K562 (cell line): ENCODE measurements at regions not wholly inside any gene's neighbourhood (a gene's known extent, or its start where the extent isn't known, plus 50 kb on each side); places are given as distances from the start of the nearest gene placed in this dataset.

Experiments
- ATAC-seq: fragments of 200-7000 bp; cut with Tn5 transposase; 3 replicates; pipeline ENCODE4 v1.9.1; 2020; ENCODE audit warnings: moderate library complexity
- BruUV-seq: library from RNA; stranded (reverse); fragments of 400-500 nt; replicated peaks from 2 replicates; lab custom pipeline; 2021; lab: Mats Ljungman, UMichigan
- CTCF ChIA-PET: fragments of 300-600 bp; formaldehyde crosslinking; extraction: SDS; loops from one replicate; lab custom pipeline; 2021; ENCODE audit warnings: low intra/inter-chr PET ratio; lab: Yijun Ruan, JAX
- POLR2A ChIA-PET: fragments of 300-600, 350-650 bp; sonication (Branson Sonifier 250); formaldehyde crosslinking; extraction: SDS; loops from one replicate; lab custom pipeline; 2021; ENCODE audit warnings: antibody characterized with exemption, inconsistent platforms; lab: Yijun Ruan, JAX
- DNase-seq, 4 experiments: peaks; one replicate each; pipeline versions ENCODE4 v3.0.0 to v3.0.0-alpha.2; 2011 to 2018; ENCODE audit warnings: low spot score in 3 of 4, mixed read lengths in 3 of 4; ENCODE audit errors: extremely low read depth in 1 of 4
- FAIRE-seq: peaks from 2 replicates; lab custom pipeline; 2011; peaks lifted over from hg19 to GRCh38; lab: Jason Lieb, UNC
- H2AFZ ChIP-seq: 2 replicates; pipeline ENCODE4 v1.6.0; 2011; ENCODE audit warnings: low read depth, low read length, control low read depth, inconsistent platforms
- H3K27ac ChIP-seq: fragments of 200-600 bp; 3 replicates; pipeline ENCODE4 v1.8.0; 2011; ENCODE audit warnings: low read depth, mild to moderate bottlenecking, control low read depth, inconsistent platforms, low read length, moderate library complexity, mixed read lengths; ENCODE audit errors: extremely low read depth
- H3K27me3 ChIP-seq, 2 experiments: fragments of 300-600 bp in 1 of 2; 2 replicates in 1 of 2; 3 replicates in 1 of 2; pipeline versions ENCODE4 v1.6.0 to v1.8.0; 2011; ENCODE audit warnings: inconsistent platforms in 2 of 2, low read length in 2 of 2, mild to moderate bottlenecking in 1 of 2, mixed read lengths in 1 of 2, moderate library complexity in 1 of 2; ENCODE audit not compliant: control insufficient read depth in 2 of 2, insufficient read depth in 2 of 2
- H3K36me3 ChIP-seq: fragments of 300-600 bp; 3 replicates; pipeline ENCODE4 v1.8.0; 2011; ENCODE audit warnings: mild to moderate bottlenecking, low read length, inconsistent platforms; ENCODE audit not compliant: control insufficient read depth, insufficient read depth
- H3K4me1 ChIP-seq, 2 experiments: fragments of 200-600 bp in 1 of 2; replicated peaks in 1 of 2; 2 replicates in 1 of 2; 3 replicates in 1 of 2; pipeline versions ENCODE4 v1.5.1 to v1.8.0; 2011; ENCODE audit warnings: inconsistent platforms in 2 of 2, low read length in 2 of 2, mild to moderate bottlenecking in 1 of 2, mixed read lengths in 1 of 2, moderate library complexity in 1 of 2; ENCODE audit not compliant: control insufficient read depth in 2 of 2, insufficient read depth in 2 of 2
- H3K4me2 ChIP-seq: 2 replicates; pipeline ENCODE4 v1.6.1; 2011; ENCODE audit warnings: low read length, control low read depth, inconsistent platforms, mixed read lengths; ENCODE audit not compliant: insufficient read depth
- H3K4me3 ChIP-seq: fragments of 200-600 bp; sonication (generic), shearing (Covaris generic); 2 replicates; pipeline ENCODE4 v1.5.1; 2016; ENCODE audit warnings: control low read depth, inconsistent platforms
- H3K79me2 ChIP-seq: fragments of 200-600 bp; 3 replicates; pipeline ENCODE4 v1.8.0; 2011; ENCODE audit warnings: low read length, inconsistent platforms; ENCODE audit not compliant: control insufficient read depth, insufficient read depth
- H3K9ac ChIP-seq, 2 experiments: 2 replicates each; pipeline versions ENCODE4 v1.6.0 to v1.6.1; 2011; ENCODE audit warnings: low read depth in 2 of 2, low read length in 2 of 2, control low read depth in 1 of 2, inconsistent platforms in 1 of 2, mild to moderate bottlenecking in 1 of 2, mixed read lengths in 1 of 2; ENCODE audit not compliant: insufficient read depth in 1 of 2
- H3K9me1 ChIP-seq: one replicate; pipeline ENCODE4 v1.6.0; 2011; ENCODE audit warnings: inconsistent platforms, mild to moderate bottlenecking, low read length, moderate library complexity; ENCODE audit not compliant: control insufficient read depth, insufficient read depth
- H3K9me3 ChIP-seq: replicated peaks from 2 replicates; pipeline ENCODE4 v1.5.1; 2011; ENCODE audit warnings: low read depth, low read length, inconsistent platforms; ENCODE audit not compliant: control insufficient read depth, insufficient read depth
- H4K20me1 ChIP-seq: replicated peaks from 2 replicates; pipeline ENCODE4 v1.6.1; 2011; ENCODE audit warnings: low read length, inconsistent platforms, mixed read lengths; ENCODE audit not compliant: control insufficient read depth, insufficient read depth
- ARNT ChIP-seq, 2 experiments: fragments of 450-650 bp; IDR thresholded peaks; 2 replicates each; pipeline ENCODE4 v1.6.1; 2016; ENCODE audit warnings: mild to moderate bottlenecking in 1 of 2
- MEIS2 ChIP-seq: fragments of 450-650 bp; IDR thresholded peaks from 2 replicates; pipeline ENCODE4 v1.6.1; 2014; ENCODE audit warnings: mild to moderate bottlenecking; ENCODE audit not compliant: partially characterized antibody
- NBN ChIP-seq: fragments of 450-650 bp; IDR thresholded peaks from 2 replicates; pipeline ENCODE4 v1.6.1; 2016; ENCODE audit warnings: low read depth, mild to moderate bottlenecking
- NUFIP1 ChIP-seq: fragments of 450-650 bp; IDR thresholded peaks from 2 replicates; pipeline ENCODE4 v1.6.1; 2018; ENCODE audit not compliant: partially characterized antibody
- OTX1 ChIP-seq: fragments of 450-650 bp; formaldehyde crosslinking; IDR thresholded peaks from 2 replicates; pipeline ENCODE4 v1.4.0; 2022; ENCODE audit warnings: mild to moderate bottlenecking
- THRAP3 ChIP-seq: fragments of 450-650 bp; IDR thresholded peaks from 2 replicates; pipeline ENCODE4 v1.6.1; 2016; ENCODE audit warnings: mild to moderate bottlenecking, inconsistent platforms, borderline replicate concordance
- ZNF134 ChIP-seq: fragments of 250-450 bp; sonication (Bioruptor Pico); conservative IDR thresholded peaks from 2 replicates; pipeline ENCODE4 v1.4.0; 2020
- WGBS: fragments of 100-300 bp; shearing (Covaris generic); methylation state at CpG from one replicate; pipeline ENCODE4 v1.1.6; 2016; ENCODE audit warnings: low coverage, mixed read lengths; ENCODE audit not compliant: insufficient coverage; ENCODE audit errors: missing lambda C conversion rate; 5-methylcytosine and 5-hydroxymethylcytosine counted together
- in situ Hi-C: fragments of 300-500 bp; cut with MboI; formaldehyde crosslinking; loops from 4 replicates; pipeline ENCODE4 v1.15.0; 2018; ENCODE audit warnings: inconsistent platforms, mixed read lengths
- intact Hi-C: fragments of 100-400 bp; cut with micrococcal nuclease; formaldehyde crosslinking; loops from 2 replicates; pipeline ENCODE4 v1.14.2; 2022
- TF ChIP-seq, protein P1 (sequence below): fragments of 450-650 bp; IDR thresholded peaks from 2 replicates; pipeline ENCODE4 v1.7.1; 2018; ENCODE audit warnings: mild to moderate bottlenecking, low read depth; ENCODE audit not compliant: partially characterized antibody
- TF ChIP-seq, protein P2 (sequence below), 3 experiments: fragments of 200-800 bp in 1 of 3; fragments of 250-450 bp in 1 of 3; fragments of 450-650 bp in 1 of 3; sonication (Bioruptor Pico) in 1 of 3; sonication (Bioruptor generic) in 1 of 3; formaldehyde crosslinking in 1 of 3; IDR thresholded peaks; 2 replicates each; pipeline versions ENCODE4 v1.6.1 to v1.8.0; 2016 to 2022; ENCODE audit warnings: mild to moderate bottlenecking in 2 of 3, missing genetic modification characterization in 2 of 3, missing compliant biosample characterization in 1 of 3, moderate library complexity in 1 of 3
- TF ChIP-seq, protein P3 (sequence below): fragments of 250-450 bp; sonication (Bioruptor Pico); IDR thresholded peaks from 2 replicates; pipeline ENCODE4 v1.4.0; 2020; ENCODE audit warnings: mild to moderate bottlenecking, moderate library complexity, borderline replicate concordance

DNA sequence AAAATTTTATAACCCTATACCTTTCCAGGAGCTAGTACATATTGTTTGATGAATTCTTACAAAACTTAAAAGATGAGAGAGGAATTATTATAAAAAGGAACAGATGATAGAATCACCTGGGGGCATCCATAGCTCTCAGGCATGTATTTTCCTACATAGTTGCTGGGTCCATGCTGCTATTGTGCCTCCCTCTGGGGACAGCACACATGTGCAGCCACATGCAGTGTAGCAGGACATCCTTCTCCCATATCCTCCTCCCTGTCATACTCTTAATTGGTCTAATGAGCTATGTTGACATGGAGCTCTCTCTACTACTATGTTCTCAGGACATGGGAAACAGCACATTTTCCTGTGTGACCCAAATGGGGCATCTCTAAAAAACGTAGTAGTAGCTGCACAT, 898.2 kb upstream of the MAP3K7 start (continued):
- TF ChIP-seq, protein P1, sequence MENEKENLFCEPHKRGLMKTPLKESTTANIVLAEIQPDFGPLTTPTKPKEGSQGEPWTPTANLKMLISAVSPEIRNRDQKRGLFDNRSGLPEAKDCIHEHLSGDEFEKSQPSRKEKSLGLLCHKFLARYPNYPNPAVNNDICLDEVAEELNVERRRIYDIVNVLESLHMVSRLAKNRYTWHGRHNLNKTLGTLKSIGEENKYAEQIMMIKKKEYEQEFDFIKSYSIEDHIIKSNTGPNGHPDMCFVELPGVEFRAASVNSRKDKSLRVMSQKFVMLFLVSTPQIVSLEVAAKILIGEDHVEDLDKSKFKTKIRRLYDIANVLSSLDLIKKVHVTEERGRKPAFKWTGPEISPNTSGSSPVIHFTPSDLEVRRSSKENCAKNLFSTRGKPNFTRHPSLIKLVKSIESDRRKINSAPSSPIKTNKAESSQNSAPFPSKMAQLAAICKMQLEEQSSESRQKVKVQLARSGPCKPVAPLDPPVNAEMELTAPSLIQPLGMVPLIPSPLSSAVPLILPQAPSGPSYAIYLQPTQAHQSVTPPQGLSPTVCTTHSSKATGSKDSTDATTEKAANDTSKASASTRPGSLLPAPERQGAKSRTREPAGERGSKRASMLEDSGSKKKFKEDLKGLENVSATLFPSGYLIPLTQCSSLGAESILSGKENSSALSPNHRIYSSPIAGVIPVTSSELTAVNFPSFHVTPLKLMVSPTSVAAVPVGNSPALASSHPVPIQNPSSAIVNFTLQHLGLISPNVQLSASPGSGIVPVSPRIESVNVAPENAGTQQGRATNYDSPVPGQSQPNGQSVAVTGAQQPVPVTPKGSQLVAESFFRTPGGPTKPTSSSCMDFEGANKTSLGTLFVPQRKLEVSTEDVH: no peak
- TF ChIP-seq THRAP3: no peak

DNA sequence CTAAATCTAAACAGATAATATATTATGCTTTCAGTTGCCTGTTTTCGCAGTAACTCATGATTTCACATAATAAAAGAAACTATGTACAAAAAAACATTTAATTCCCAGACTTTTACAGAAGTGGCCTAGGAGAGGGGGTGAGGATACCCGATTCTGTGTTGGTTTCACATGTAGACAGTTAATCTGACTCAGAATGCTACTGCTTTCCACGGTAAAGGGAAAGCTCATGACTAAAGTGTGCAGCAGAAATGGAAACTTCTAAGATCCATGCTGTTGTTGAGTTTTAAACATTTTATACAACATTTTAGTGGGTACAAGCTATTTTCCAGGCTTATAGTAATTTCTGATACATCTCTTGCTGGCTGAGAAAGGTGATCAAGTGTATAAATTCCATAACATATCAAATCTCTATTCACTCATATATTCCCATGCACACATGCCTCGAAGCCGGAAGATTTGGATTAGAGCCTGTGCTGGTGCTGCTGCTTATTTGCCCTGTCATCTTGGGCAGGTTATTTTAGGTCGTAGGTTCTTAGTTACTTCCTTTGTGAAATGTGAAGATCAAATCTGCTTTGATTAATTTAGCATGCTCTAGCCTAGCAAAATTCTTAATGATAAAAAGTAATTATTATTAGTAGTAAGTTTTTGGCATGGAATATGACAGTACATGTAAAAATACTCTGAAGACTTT, 896.7 kb upstream of the MAP3K7 start:
- H3K79me2 ChIP-seq: no peaks in the 10 kb centered on the region
- ChIA-PET POLR2A (no interaction called here), CTCF (no interaction called here)
- in situ Hi-C loops: no loop called here
- ATAC-seq (no peak), FAIRE-seq (no peak), DNase-seq (no peak)
- no TSS peak for BruUV-seq
- H3K36me3 ChIP-seq: no peaks in the 10 kb centered on the region
- no peaks in the 10 kb centered on the region for H3K9me1 ChIP-seq
- no peak overlapping the region for H3K27ac ChIP-seq
- no peaks in the 10 kb centered on the region for H3K27me3 ChIP-seq
- H2AFZ ChIP-seq: no peak overlapping the region
- no peaks in the 10 kb centered on the region for H3K9me3 ChIP-seq
- intact Hi-C loops: no loop called here
- H3K4me1 ChIP-seq: no peaks in the 10 kb centered on the region
- H3K4me3 ChIP-seq: no peak overlapping the region
- WGBS: 3% methylated on average over 6 of the region's 6 CpGs
- no peak overlapping the region for H3K9ac ChIP-seq
- no peaks in the 10 kb centered on the region for H4K20me1 ChIP-seq
- H3K4me2 ChIP-seq: no peak overlapping the region
- TF ChIP-seq, protein P2, sequence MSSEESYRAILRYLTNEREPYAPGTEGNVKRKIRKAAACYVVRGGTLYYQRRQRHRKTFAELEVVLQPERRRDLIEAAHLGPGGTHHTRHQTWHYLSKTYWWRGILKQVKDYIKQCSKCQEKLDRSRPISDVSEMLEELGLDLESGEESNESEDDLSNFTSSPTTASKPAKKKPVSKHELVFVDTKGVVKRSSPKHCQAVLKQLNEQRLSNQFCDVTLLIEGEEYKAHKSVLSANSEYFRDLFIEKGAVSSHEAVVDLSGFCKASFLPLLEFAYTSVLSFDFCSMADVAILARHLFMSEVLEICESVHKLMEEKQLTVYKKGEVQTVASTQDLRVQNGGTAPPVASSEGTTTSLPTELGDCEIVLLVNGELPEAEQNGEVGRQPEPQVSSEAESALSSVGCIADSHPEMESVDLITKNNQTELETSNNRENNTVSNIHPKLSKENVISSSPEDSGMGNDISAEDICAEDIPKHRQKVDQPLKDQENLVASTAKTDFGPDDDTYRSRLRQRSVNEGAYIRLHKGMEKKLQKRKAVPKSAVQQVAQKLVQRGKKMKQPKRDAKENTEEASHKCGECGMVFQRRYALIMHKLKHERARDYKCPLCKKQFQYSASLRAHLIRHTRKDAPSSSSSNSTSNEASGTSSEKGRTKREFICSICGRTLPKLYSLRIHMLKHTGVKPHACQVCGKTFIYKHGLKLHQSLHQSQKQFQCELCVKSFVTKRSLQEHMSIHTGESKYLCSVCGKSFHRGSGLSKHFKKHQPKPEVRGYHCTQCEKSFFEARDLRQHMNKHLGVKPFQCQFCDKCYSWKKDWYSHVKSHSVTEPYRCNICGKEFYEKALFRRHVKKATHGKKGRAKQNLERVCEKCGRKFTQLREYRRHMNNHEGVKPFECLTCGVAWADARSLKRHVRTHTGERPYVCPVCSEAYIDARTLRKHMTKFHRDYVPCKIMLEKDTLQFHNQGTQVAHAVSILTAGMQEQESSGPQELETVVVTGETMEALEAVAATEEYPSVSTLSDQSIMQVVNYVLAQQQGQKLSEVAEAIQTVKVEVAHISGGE (CRISPR knock-in tag; IDR thresholded peaks at IDR 0.05): no peak
- TF ChIP-seq ZNF134 (no peak), ARNT (IDR thresholded peaks at IDR 0.05) (no peak), NUFIP1 (no peak), MEIS2 (no peak), NBN (no peak), OTX1 (no peak)
- TF ChIP-seq, protein P3, sequence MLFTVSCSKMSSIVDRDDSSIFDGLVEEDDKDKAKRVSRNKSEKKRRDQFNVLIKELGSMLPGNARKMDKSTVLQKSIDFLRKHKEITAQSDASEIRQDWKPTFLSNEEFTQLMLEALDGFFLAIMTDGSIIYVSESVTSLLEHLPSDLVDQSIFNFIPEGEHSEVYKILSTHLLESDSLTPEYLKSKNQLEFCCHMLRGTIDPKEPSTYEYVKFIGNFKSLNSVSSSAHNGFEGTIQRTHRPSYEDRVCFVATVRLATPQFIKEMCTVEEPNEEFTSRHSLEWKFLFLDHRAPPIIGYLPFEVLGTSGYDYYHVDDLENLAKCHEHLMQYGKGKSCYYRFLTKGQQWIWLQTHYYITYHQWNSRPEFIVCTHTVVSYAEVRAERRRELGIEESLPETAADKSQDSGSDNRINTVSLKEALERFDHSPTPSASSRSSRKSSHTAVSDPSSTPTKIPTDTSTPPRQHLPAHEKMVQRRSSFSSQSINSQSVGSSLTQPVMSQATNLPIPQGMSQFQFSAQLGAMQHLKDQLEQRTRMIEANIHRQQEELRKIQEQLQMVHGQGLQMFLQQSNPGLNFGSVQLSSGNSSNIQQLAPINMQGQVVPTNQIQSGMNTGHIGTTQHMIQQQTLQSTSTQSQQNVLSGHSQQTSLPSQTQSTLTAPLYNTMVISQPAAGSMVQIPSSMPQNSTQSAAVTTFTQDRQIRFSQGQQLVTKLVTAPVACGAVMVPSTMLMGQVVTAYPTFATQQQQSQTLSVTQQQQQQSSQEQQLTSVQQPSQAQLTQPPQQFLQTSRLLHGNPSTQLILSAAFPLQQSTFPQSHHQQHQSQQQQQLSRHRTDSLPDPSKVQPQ (CRISPR knock-in tag): no peak
